ENCODE measurements at regions not wholly inside any gene's neighbourhood (a gene's known extent, or its start where the extent isn't known, plus 50 kb on each side); places are given as distances from the start of the nearest gene placed in this dataset.

DNA sequence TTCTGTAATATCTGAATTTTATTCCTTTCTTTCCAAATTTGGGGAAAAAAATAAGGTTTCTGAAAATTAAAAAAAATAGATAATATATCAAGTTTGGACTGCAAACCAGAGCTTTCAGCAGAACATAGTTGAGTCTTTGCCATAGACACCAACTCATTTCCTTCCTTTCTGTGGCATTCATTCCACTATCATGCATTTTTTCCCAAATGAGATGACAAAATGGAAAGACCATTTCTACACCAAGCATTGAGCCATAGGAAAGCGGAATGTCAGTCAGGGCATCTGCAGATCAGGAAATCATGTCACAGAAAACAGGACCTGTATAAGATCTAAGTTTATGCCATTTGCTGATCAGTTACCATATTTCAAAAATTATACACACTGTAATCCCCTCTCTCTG is 333.3 kb upstream of the THBS1 start:
- H3K4me1 ChIP-seq (ENCODE audit: insufficient read depth, low read length, poor library complexity, severe bottlenecking) = no peaks in the 10 kb centered on the region
- H3K79me2 ChIP-seq (ENCODE audit: insufficient read depth, low read depth, low read length) = no peaks in the 10 kb centered on the region
- H3K4me3 ChIP-seq (ENCODE audit: low read depth, low read length, poor library complexity, severe bottlenecking) = no peak overlapping the region
- BruUV-seq (replicated peaks) = no TSS peak
- DNase-seq (ENCODE audit: low spot score) = no peak
- H2AFZ ChIP-seq (ENCODE audit: low read length) = no peak overlapping the region
- H3K36me3 ChIP-seq (ENCODE audit: insufficient read depth, low read length) = no peaks in the 10 kb centered on the region
- TF ChIP-seq, protein P1, sequence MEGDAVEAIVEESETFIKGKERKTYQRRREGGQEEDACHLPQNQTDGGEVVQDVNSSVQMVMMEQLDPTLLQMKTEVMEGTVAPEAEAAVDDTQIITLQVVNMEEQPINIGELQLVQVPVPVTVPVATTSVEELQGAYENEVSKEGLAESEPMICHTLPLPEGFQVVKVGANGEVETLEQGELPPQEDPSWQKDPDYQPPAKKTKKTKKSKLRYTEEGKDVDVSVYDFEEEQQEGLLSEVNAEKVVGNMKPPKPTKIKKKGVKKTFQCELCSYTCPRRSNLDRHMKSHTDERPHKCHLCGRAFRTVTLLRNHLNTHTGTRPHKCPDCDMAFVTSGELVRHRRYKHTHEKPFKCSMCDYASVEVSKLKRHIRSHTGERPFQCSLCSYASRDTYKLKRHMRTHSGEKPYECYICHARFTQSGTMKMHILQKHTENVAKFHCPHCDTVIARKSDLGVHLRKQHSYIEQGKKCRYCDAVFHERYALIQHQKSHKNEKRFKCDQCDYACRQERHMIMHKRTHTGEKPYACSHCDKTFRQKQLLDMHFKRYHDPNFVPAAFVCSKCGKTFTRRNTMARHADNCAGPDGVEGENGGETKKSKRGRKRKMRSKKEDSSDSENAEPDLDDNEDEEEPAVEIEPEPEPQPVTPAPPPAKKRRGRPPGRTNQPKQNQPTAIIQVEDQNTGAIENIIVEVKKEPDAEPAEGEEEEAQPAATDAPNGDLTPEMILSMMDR (conservative IDR thresholded peaks at IDR 0.05; ENCODE audit: low read length) = no peak
- no peak for TF ChIP-seq EZH2phosphoT487 (IDR thresholded peaks at IDR 0.05; ENCODE audit: borderline replicate concordance, low read depth, low read length)
- intact Hi-C loops (cut with micrococcal nuclease; ENCODE audit: unreplicated experiment) = no loop called here
- no peaks in the 10 kb centered on the region for H4K20me1 ChIP-seq (ENCODE audit: insufficient read depth, low read length)
- no peak overlapping the region for H3K4me2 ChIP-seq (ENCODE audit: low read length)
- no peak overlapping the region for H3K27ac ChIP-seq (ENCODE audit: low read depth, low read length, poor library complexity, severe bottlenecking)
- H3K9me3 ChIP-seq (ENCODE audit: low read length) = no peaks in the 10 kb centered on the region
- CTCF ChIA-PET (ENCODE audit: unreplicated experiment) = no interaction called here
- no peaks in the 10 kb centered on the region for H3K9me2 ChIP-seq (ENCODE audit: insufficient read depth, low read length)
- POLR2A ChIA-PET = no interaction called here

DNA sequence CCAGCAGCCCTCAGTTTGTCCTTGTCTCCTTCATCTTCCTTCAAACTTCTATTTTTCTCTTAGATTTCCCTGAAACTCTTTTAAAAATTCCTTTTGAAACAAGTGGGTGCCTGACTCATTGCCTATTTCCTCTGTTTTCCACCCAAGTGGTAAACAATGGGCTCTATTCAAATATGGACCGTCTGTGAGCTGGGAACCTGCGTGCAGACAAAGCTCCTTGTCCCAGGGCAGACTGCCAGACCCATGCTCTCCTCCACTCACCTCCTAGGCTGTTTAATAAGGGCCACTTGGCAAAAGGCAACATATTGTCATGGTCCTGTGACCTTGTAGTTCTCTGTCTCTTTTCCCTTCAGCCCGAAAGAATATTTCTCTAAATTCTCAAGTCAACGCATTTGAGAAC is 332.7 kb upstream of the THBS1 start:
- BruUV-seq (replicated peaks) = no TSS peak
- H3K9me3 ChIP-seq (ENCODE audit: low read length) = no peaks in the 10 kb centered on the region
- no peaks in the 10 kb centered on the region for H3K4me1 ChIP-seq (ENCODE audit: insufficient read depth, low read length, poor library complexity, severe bottlenecking)
- H3K79me2 ChIP-seq (ENCODE audit: insufficient read depth, low read depth, low read length) = no peaks in the 10 kb centered on the region
- CTCF ChIA-PET (ENCODE audit: unreplicated experiment) = no interaction called here
- intact Hi-C loops (cut with micrococcal nuclease; ENCODE audit: unreplicated experiment) = no loop called here
- POLR2A ChIA-PET = no interaction called here
- H3K4me2 ChIP-seq (ENCODE audit: low read length) = no peak overlapping the region
- no peak for DNase-seq (ENCODE audit: low spot score)
- H2AFZ ChIP-seq (ENCODE audit: low read length) = no peak overlapping the region
- H3K36me3 ChIP-seq (ENCODE audit: insufficient read depth, low read length) = no peaks in the 10 kb centered on the region
- no peaks in the 10 kb centered on the region for H4K20me1 ChIP-seq (ENCODE audit: insufficient read depth, low read length)
- TF ChIP-seq EZH2phosphoT487 (IDR thresholded peaks at IDR 0.05; ENCODE audit: borderline replicate concordance, low read depth, low read length) = no peak
- TF ChIP-seq, protein P1 (conservative IDR thresholded peaks at IDR 0.05; ENCODE audit: low read length) = no peak
- no peaks in the 10 kb centered on the region for H3K9me2 ChIP-seq (ENCODE audit: insufficient read depth, low read length)
- H3K27ac ChIP-seq (ENCODE audit: low read depth, low read length, poor library complexity, severe bottlenecking) = no peak overlapping the region
- no peak overlapping the region for H3K4me3 ChIP-seq (ENCODE audit: low read depth, low read length, poor library complexity, severe bottlenecking)

DNA sequence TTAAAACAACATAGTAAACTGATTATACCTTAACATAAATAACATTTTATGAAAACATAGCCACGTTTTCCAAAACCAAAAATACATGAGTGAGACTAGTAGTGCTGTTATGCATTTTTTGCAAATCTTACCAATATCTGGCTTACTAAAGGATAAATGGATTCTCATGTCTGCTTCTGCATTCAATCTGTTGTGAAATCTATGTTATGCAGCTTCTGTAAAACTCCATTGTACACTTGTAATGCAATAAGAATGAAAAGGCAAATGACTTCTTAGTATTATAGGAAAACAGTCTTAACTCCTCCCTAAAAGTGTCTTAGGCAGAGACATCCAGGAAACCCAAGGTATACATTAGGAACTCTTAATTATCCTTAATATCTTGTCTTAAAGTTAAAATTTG is 330.9 kb upstream of the THBS1 start:
- no peaks in the 10 kb centered on the region for H3K4me1 ChIP-seq (ENCODE audit: insufficient read depth, low read length, poor library complexity, severe bottlenecking)
- BruUV-seq (replicated peaks) = no TSS peak
- CTCF ChIA-PET (ENCODE audit: unreplicated experiment) = no interaction called here

More for the DNA sequence above, 330.9 kb upstream of the THBS1 start:
- no peak overlapping the region for H3K27ac ChIP-seq (ENCODE audit: low read depth, low read length, poor library complexity, severe bottlenecking)
- intact Hi-C loops (cut with micrococcal nuclease; ENCODE audit: unreplicated experiment) = no loop called here
- no peak for DNase-seq (ENCODE audit: low spot score)
- H3K4me3 ChIP-seq (ENCODE audit: low read depth, low read length, poor library complexity, severe bottlenecking) = no peak overlapping the region
- POLR2A ChIA-PET = no interaction called here
- TF ChIP-seq EZH2phosphoT487 (IDR thresholded peaks at IDR 0.05; ENCODE audit: borderline replicate concordance, low read depth, low read length) = no peak
- TF ChIP-seq, protein P1 (conservative IDR thresholded peaks at IDR 0.05; ENCODE audit: low read length) = no peak
- H4K20me1 ChIP-seq (ENCODE audit: insufficient read depth, low read length) = no peaks in the 10 kb centered on the region
- no peaks in the 10 kb centered on the region for H3K79me2 ChIP-seq (ENCODE audit: insufficient read depth, low read depth, low read length)
- no peak overlapping the region for H2AFZ ChIP-seq (ENCODE audit: low read length)
- no peaks in the 10 kb centered on the region for H3K36me3 ChIP-seq (ENCODE audit: insufficient read depth, low read length)
- no peaks in the 10 kb centered on the region; the same call in 1 of the 2 replicates for H3K9me3 ChIP-seq (ENCODE audit: low read length)
- H3K4me2 ChIP-seq (ENCODE audit: low read length) = no peak overlapping the region
- H3K9me2 ChIP-seq (ENCODE audit: insufficient read depth, low read length) = no peaks in the 10 kb centered on the region

All from OCI-LY7 (cell line).